OCI-LY3 (cell line): ENCODE measurements at regions not wholly inside any gene's neighbourhood (a gene's known extent, or its start where the extent isn't known, plus 50 kb on each side); places are given as distances from the start of the nearest gene placed in this dataset.

ENCODE experiments used
- H2AFZ ChIP-seq: fragments of 200-600, 300-600 bp; shearing (Covaris generic); 2 replicates; pipeline ENCODE4 v1.6.0; 2014; ENCODE audit warnings: antibody characterized with exemption, low read depth, low read length
- H3K27ac ChIP-seq: fragments of 200-600, 300-600 bp; sonication (generic); 2 replicates; pipeline ENCODE4 v1.5.1; 2014; ENCODE audit warnings: mild to moderate bottlenecking, low read length, moderate library complexity, mixed read lengths
- H3K27me3 ChIP-seq: fragments of 200-600, 300-600 bp; sonication (generic); 2 replicates; pipeline ENCODE4 v1.6.1; 2014; ENCODE audit warnings: low read depth, low read length, mixed read lengths
- H3K36me3 ChIP-seq: fragments of 200-600, 300-600 bp; sonication (generic); replicated peaks from 2 replicates; pipeline ENCODE3; 2014; ENCODE audit warnings: low read depth, low read length, mixed read lengths
- H3K4me1 ChIP-seq: fragments of 300-600, 200-600 bp; sonication (generic); 2 replicates; pipeline ENCODE4 v1.6.1; 2014; ENCODE audit warnings: low read length, mixed read lengths
- H3K4me2 ChIP-seq: fragments of 200-600, 300-600 bp; sonication (generic); 2 replicates; pipeline ENCODE4 v1.6.1; 2014; ENCODE audit warnings: low read length, mixed read lengths
- H3K4me3 ChIP-seq: fragments of 300-600, 200-600 bp; sonication (generic); 2 replicates; pipeline ENCODE4 v1.5.1; 2014; ENCODE audit warnings: antibody characterized with exemption, mild to moderate bottlenecking, low read length, moderate library complexity
- H3K79me2 ChIP-seq: fragments of 300-600, 200-600 bp; shearing (Covaris generic); 2 replicates; pipeline ENCODE4 v1.6.1; 2014; ENCODE audit warnings: mild to moderate bottlenecking, low read length, mixed read lengths
- H3K9ac ChIP-seq: fragments of 300-600, 200-600 bp; shearing (Covaris generic); 2 replicates; pipeline ENCODE4 v1.6.0; 2014; ENCODE audit warnings: mild to moderate bottlenecking, low read length, moderate library complexity
- H3K9me3 ChIP-seq: fragments of 200-600, 300-600 bp; shearing (Covaris generic); 2 replicates; pipeline ENCODE4 v1.6.1; 2014; ENCODE audit warnings: low read length, mixed read lengths; ENCODE audit not compliant: insufficient read depth
- H4K20me1 ChIP-seq: fragments of 200-600, 300-600 bp; sonication (generic); 2 replicates; pipeline ENCODE4 v1.6.1; 2016; ENCODE audit warnings: low read length, mixed read lengths; ENCODE audit not compliant: insufficient read depth
- CTCF ChIP-seq: fragments of 200-600, 300-600 bp; sonication (generic); IDR thresholded peaks from 2 replicates; pipeline ENCODE4 v1.5.1; 2014; ENCODE audit warnings: antibody characterized with exemption, low read length, low read depth
- EZH2phosphoT487 ChIP-seq: fragments of 200-600 bp; shearing (Covaris generic); IDR thresholded peaks from 2 replicates; pipeline ENCODE4 v1.6.1; 2018; ENCODE audit warnings: antibody characterized with exemption, mixed run types, low read depth

GRCh38 chr12:92520511-92520910 is 182.3 kb upstream of the PLEKHG7 start:
- H3K4me1 ChIP-seq: peaks cover 4% of the 10 kb centered on the region
- H3K27ac ChIP-seq: no peak overlapping the region
- no peak overlapping the region for H3K4me3 ChIP-seq
- no peak for TF ChIP-seq CTCF
- H2AFZ ChIP-seq: no peak overlapping the region
- H3K36me3 ChIP-seq: no peaks in the 10 kb centered on the region
- H3K4me2 ChIP-seq: no peak overlapping the region
- H3K79me2 ChIP-seq: no peaks in the 10 kb centered on the region
- H4K20me1 ChIP-seq: no peaks in the 10 kb centered on the region
- H3K9me3 ChIP-seq: no peaks in the 10 kb centered on the region
- no peak overlapping the region for H3K9ac ChIP-seq
- no peaks in the 10 kb centered on the region for H3K27me3 ChIP-seq

DNA sequence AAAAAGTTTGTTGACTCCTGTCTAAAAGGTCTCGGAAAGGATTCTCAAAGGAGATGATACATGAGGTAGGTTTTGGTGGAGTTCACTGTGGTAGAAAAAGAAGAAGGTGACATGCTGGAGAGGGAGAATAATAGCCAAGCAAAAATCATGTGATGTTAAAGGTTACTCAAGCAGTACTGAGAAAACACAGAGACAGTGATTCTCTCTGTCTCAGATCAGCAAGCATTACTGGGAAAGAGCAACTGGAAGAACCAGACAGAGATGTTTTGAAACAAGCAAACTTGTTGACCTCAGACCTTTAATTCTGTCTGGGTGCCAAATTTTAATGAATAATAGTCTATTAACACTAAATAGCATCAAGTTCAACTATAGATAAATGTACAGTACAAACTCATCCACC is 183.5 kb upstream of the PLEKHG7 start:
- no peak overlapping the region for H3K27ac ChIP-seq
- H3K36me3 ChIP-seq: no peaks in the 10 kb centered on the region
- no peak overlapping the region for H3K4me3 ChIP-seq
- no peaks in the 10 kb centered on the region for H4K20me1 ChIP-seq
- H3K9me3 ChIP-seq: no peaks in the 10 kb centered on the region
- H3K27me3 ChIP-seq: no peaks in the 10 kb centered on the region
- H3K79me2 ChIP-seq: no peaks in the 10 kb centered on the region
- TF ChIP-seq EZH2phosphoT487 (no peak), CTCF (no peak)
- H2AFZ ChIP-seq: no peak overlapping the region
- peaks cover 4% of the 10 kb centered on the region for H3K4me1 ChIP-seq
- H3K9ac ChIP-seq: no peak overlapping the region
- H3K4me2 ChIP-seq: no peak overlapping the region

DNA sequence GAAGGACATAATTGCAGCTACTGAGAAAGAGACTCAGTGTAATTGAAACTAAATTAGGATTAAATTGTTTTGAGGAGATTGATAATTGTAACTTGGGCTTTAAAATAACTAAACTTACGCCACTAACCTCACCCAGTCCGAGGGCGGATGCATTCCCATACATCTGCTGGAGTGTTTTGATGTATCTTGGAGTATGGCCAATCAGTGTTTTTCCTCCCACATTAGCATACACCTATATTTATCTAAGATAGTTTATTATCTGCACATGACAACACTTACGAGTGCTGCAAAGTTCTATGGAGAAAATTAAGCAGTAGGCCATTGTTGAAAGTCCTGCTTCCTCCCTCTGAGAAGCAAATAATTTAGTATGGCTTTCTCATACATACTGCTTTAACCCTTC is 184.7 kb upstream of the PLEKHG7 start:
- Histone ChIP-seq H4K20me1 (no peaks in the 10 kb centered on the region), H3K79me2 (no peaks in the 10 kb centered on the region), H2AFZ (no peak overlapping the region), H3K36me3 (no peaks in the 10 kb centered on the region), H3K4me2 (no peak overlapping the region), H3K4me1 (peaks cover 4% of the 10 kb centered on the region), H3K9me3 (no peaks in the 10 kb centered on the region), H3K27ac (no peak overlapping the region), H3K9ac (no peak overlapping the region), H3K27me3 (no peaks in the 10 kb centered on the region), H3K4me3 (no peak overlapping the region)
- no peak for TF ChIP-seq EZH2phosphoT487
- TF ChIP-seq CTCF: no peak

DNA sequence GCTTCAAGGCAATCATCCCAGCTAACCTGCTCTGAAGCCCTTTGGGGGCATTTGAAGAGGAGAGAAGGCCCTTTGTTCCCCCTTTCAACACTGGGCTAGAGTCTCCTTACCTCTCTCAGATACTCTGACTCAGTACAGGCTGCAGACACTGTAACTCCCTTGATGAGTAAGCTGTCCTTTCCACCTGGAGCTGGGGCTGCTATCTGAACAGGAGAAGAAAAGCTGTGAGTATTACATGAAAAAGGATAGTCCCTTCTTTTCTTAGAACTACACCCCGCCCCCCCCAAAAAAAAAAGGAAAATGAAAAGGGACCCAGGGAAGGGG is 186.6 kb upstream of the PLEKHG7 start:
- H3K9ac ChIP-seq: no peak overlapping the region
- no peaks in the 10 kb centered on the region for H4K20me1 ChIP-seq
- no peak overlapping the region for H2AFZ ChIP-seq
- TF ChIP-seq CTCF (no peak), EZH2phosphoT487 (no peak)
- H3K79me2 ChIP-seq: no peaks in the 10 kb centered on the region
- peaks cover 4% of the 10 kb centered on the region for H3K4me1 ChIP-seq
- no peaks in the 10 kb centered on the region for H3K36me3 ChIP-seq
- H3K9me3 ChIP-seq: no peaks in the 10 kb centered on the region
- H3K27me3 ChIP-seq: no peaks in the 10 kb centered on the region
- H3K27ac ChIP-seq: no peak overlapping the region
- no peak overlapping the region for H3K4me2 ChIP-seq
- H3K4me3 ChIP-seq: no peak overlapping the region
